ENCODE measurements at regions not wholly inside any gene's neighbourhood (a gene's known extent, or its start where the extent isn't known, plus 50 kb on each side); places are given as distances from the start of the nearest gene placed in this dataset.

GRCh38 chr3:23128655-23129054, 74.5 kb upstream of the UBE2E2 start:
- H3K27me3 ChIP-seq, result no peaks in the 10 kb centered on the region
- no peaks in the 10 kb centered on the region for H3K36me3 ChIP-seq
- H3K4me1 ChIP-seq, result no peaks in the 10 kb centered on the region
- ATAC-seq (no peak), DNase-seq (no peak)
- no peak for TF ChIP-seq CTCF (IDR thresholded peaks at IDR 0.05)
- no peaks in the 10 kb centered on the region for H3K9me3 ChIP-seq
- intact Hi-C loops (cut with DNase I), result no loop called here
- no peak overlapping the region for H3K27ac ChIP-seq
- no peak overlapping the region for H3K4me3 ChIP-seq

GRCh38 chr3:23129117-23129516, 74.0 kb upstream of the UBE2E2 start:
- no peak for TF ChIP-seq CTCF (IDR thresholded peaks at IDR 0.05)
- no peaks in the 10 kb centered on the region for H3K9me3 ChIP-seq
- H3K27me3 ChIP-seq, result no peaks in the 10 kb centered on the region
- H3K4me1 ChIP-seq, result no peaks in the 10 kb centered on the region
- peak overlapping the region in 1 of 2 donors; percentile 13 for H3K27ac ChIP-seq
- intact Hi-C loops (cut with DNase I), result no loop called here
- no peak overlapping the region for H3K4me3 ChIP-seq
- DNase-seq, result peak in 1 of 4 donors; percentile 16
- ATAC-seq, result no peak
- no peaks in the 10 kb centered on the region for H3K36me3 ChIP-seq

- H3K9me3 ChIP-seq, result no peaks in the 10 kb centered on the region
- no peaks in the 10 kb centered on the region for H3K27me3 ChIP-seq
- DNase-seq (peak in 1 of 4 donors; percentile 50), ATAC-seq (peak; percentile 46)
- intact Hi-C loops (cut with DNase I), result no loop called here
- H3K36me3 ChIP-seq, result no peaks in the 10 kb centered on the region
- H3K4me3 ChIP-seq, result no peak overlapping the region
- H3K27ac ChIP-seq, result peak overlapping the region in 1 of 2 donors; percentile 13
- H3K4me1 ChIP-seq, result no peaks in the 10 kb centered on the region
- TF ChIP-seq CTCF (IDR thresholded peaks at IDR 0.05), result no peak
Measured at GRCh38 chr3:23129817-23130216, 73.3 kb upstream of the UBE2E2 start.

- TF ChIP-seq CTCF (IDR thresholded peaks at IDR 0.05), result no peak
- intact Hi-C loops (cut with DNase I), result no loop called here
- no peaks in the 10 kb centered on the region for H3K4me1 ChIP-seq
- H3K4me3 ChIP-seq, result no peak overlapping the region
- no peaks in the 10 kb centered on the region for H3K27me3 ChIP-seq
- ATAC-seq, result no peak
- no peak overlapping the region for H3K27ac ChIP-seq
- H3K36me3 ChIP-seq, result no peaks in the 10 kb centered on the region
- no peaks in the 10 kb centered on the region for H3K9me3 ChIP-seq
- DNase-seq, result no peak
Measured at GRCh38 chr3:23130406-23130805, 72.7 kb upstream of the UBE2E2 start.

- Histone ChIP-seq H3K27me3 (no peaks in the 10 kb centered on the region), H3K4me3 (no peak overlapping the region), H3K36me3 (no peaks in the 10 kb centered on the region), H3K27ac (no peak overlapping the region), H3K9me3 (peaks cover 0 to 5% of the 10 kb centered on the region in 2 donors), H3K4me1 (no peaks in the 10 kb centered on the region)
- ATAC-seq (no peak), DNase-seq (no peak)
- TF ChIP-seq CTCF (IDR thresholded peaks at IDR 0.05), result no peak
- intact Hi-C loops (cut with DNase I), result no loop called here
Measured at GRCh38 chr3:23135026-23135785, 67.9 kb upstream of the UBE2E2 start.

Measured in left lung (tissue), 4 donors.